Liver (tissue), 3 donors: ENCODE measurements at regions not wholly inside any gene's neighbourhood (a gene's known extent, or its start where the extent isn't known, plus 50 kb on each side); places are given as distances from the start of the nearest gene placed in this dataset.

Experiments used
- HNF4G ChIP-seq: IDR thresholded peaks from 2 replicates; pipeline ENCODE4 v1.6.1; 2016; ENCODE audit warnings: antibody characterized with exemption
- SP1 ChIP-seq: IDR thresholded peaks from 2 replicates; pipeline ENCODE4 v1.6.1; 2018; ENCODE audit warnings: antibody characterized with exemption, mild to moderate bottlenecking
- YY1 ChIP-seq: IDR thresholded peaks from 2 replicates; pipeline ENCODE4 v1.6.1; 2016; ENCODE audit warnings: antibody characterized with exemption, mild to moderate bottlenecking
- TF ChIP-seq, protein P1 (sequence below): fragments of 150-350 bp; IDR thresholded peaks from 2 replicates; pipeline ENCODE4 v1.5.1; 2017; ENCODE audit warnings: improper control_type of control experiment, low read depth, low read length; ENCODE audit not compliant: missing input control
- TF ChIP-seq, protein P2 (sequence below): IDR thresholded peaks from 2 replicates; pipeline ENCODE4 v1.6.1; 2016; ENCODE audit warnings: antibody characterized with exemption
- donor health status: healthy.
- donor health status: healthy.

- TF ChIP-seq, protein P1, sequence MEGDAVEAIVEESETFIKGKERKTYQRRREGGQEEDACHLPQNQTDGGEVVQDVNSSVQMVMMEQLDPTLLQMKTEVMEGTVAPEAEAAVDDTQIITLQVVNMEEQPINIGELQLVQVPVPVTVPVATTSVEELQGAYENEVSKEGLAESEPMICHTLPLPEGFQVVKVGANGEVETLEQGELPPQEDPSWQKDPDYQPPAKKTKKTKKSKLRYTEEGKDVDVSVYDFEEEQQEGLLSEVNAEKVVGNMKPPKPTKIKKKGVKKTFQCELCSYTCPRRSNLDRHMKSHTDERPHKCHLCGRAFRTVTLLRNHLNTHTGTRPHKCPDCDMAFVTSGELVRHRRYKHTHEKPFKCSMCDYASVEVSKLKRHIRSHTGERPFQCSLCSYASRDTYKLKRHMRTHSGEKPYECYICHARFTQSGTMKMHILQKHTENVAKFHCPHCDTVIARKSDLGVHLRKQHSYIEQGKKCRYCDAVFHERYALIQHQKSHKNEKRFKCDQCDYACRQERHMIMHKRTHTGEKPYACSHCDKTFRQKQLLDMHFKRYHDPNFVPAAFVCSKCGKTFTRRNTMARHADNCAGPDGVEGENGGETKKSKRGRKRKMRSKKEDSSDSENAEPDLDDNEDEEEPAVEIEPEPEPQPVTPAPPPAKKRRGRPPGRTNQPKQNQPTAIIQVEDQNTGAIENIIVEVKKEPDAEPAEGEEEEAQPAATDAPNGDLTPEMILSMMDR: no peak
- no peak for TF ChIP-seq YY1
- no peak for TF ChIP-seq HNF4G
- TF ChIP-seq, protein P2, sequence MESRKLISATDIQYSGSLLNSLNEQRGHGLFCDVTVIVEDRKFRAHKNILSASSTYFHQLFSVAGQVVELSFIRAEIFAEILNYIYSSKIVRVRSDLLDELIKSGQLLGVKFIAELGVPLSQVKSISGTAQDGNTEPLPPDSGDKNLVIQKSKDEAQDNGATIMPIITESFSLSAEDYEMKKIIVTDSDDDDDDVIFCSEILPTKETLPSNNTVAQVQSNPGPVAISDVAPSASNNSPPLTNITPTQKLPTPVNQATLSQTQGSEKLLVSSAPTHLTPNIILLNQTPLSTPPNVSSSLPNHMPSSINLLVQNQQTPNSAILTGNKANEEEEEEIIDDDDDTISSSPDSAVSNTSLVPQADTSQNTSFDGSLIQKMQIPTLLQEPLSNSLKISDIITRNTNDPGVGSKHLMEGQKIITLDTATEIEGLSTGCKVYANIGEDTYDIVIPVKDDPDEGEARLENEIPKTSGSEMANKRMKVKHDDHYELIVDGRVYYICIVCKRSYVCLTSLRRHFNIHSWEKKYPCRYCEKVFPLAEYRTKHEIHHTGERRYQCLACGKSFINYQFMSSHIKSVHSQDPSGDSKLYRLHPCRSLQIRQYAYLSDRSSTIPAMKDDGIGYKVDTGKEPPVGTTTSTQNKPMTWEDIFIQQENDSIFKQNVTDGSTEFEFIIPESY: no peak
- no peak for TF ChIP-seq SP1
Measured at GRCh38 chr14:26947265-26947664, 349.4 kb upstream of the NOVA1 start.
